NCI-H69 (cell line): ENCODE measurements at regions not wholly inside any gene's neighbourhood (a gene's known extent, or its start where the extent isn't known, plus 50 kb on each side); places are given as distances from the start of the nearest gene placed in this dataset.
A peak's percentile ranks its signal among the peaks of the same experiment; 100 is the strongest.

ENCODE experiments used
- DNase-seq: peaks from one replicate; lab custom pipeline; 2025; lab: John Stamatoyannopoulos, UW

DNA sequence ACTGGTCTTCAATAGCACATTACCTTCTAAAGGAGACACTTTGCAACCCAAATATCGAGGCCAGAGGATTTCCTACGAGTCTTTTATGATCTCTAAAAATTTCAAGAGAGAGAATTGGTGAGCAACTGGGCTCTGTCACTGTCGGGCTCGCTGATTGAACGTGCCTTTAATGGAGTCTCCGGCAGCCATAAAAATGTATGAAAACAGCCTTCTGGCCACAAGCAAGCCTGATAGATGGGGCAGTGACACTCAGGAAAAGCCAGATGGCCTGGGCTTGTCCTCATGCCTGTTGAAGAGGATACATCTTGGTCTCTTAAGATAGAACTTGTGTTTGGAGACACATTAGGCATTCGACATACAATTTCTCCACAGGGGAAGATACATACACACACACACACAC is 419.5 kb upstream of the PROK2 start:
- no peak for DNase-seq

DNA sequence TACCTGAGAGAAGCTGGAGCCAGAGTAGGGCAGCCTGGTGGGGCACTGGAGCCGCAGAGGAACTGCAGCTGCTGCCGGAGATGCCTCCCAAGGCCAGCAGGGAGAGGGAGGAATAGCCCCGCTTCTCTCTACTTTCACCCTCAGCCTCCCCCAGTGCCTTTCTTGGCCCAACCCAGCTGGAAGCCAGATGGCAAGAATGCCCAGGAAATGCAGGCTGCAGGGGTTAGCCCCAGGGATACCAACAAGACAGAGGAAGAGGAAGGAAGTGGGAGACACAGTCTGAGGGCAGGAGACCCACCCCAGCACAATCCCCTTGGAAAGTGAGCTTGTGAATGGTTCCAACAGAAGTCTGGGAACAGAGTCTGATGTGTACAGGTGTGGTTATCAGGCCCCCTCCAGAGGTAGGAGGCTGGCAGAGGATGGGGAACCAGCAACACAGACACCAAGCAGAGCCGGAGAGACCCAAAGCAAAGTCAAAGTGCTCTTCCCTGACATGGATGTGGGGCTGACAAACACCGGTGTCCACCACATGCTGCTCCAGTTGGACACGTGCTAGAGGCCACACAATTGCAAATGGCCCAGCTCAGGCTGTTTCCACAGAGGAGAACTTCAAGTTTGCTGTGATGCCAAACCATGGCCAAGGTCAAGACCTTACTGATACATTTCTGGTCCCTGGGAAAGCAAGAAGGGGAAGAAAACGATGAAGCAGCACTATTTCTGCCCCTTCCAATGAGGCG is 418.8 kb upstream of the PROK2 start:
- peak; percentile 31 for DNase-seq

DNA sequence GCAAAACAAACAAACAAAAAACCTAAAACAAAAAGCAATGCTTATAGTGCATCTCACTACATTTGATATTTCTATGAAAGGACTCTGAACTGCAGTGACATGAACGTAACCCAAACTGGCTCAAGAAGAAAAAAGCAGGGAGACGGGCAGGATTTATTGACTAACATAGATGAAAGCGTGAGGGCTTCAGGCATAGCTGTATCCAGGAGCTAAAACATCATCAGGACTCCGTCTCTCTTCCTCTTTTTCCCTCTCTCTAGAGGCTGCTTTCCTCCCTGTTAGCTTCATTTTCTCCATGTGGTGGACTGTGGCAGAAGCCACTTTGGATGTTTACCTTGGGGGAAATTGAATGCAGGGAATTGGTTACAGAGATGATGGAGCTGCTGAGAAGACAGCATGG is 418.2 kb upstream of the PROK2 start:
- DNase-seq = no peak

DNA sequence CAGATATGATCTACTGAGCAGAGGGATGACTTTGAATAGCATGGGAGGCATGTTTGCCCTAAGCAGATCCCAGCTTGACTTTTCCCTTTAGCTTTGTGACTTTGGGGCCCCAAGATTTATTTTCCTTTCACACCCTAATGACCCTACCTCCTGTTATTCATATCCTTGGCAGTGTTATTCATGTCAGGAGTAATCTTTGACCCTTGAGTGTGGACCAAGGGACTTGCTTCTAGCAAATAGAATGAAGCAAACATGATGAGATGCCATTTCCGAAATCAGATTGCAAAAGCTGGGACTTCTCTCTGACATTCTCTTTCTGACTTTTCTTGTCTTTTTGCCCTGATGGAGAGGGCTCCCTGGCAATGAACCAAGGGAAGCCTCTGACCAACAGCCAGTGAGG is 415.4 kb upstream of the PROK2 start:
- no peak for DNase-seq

DNA sequence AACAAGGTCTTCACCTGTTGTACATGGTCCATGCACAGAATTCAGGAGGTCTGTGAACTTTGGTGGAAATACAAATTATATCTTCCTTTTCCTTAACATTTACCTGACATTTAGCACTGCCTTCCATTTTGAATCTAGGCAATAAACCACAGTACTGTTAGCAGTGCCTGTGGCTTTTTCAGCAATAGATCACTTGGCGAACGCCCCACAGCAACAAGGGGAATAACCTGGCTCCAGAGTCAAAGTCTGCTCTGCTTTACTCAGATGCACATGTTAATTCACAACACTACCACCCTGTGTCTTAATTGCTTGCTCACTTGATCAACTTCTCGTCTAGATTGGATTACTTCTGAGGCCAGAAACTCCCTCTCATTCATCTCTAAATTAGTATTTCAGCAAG is 414.6 kb upstream of the PROK2 start:
- DNase-seq = no peak

DNA sequence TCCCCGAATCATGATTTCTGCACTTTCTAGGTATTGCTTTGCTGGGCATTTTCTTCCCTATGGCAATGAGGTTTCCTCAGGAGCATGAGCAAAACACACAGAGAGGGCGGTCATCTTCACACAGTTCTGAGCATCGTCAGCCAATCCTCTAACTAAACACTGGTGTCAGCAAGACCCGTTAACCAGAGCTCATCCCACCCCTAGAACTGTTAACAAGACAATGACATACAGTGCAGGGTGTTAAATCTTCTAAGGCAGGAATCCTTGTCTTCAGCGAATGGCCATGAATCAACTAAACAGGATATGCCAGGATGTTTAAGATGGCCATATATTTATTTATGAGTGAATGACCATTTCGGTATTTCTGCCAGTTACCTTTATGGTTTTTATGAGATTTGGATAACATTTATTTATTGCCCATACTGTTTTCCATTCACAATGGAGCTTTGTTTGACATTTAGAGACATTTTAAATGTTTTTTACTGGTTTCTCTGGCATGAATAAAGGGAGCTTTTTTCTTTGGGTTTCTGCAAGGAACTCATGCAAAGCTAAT is 411.5 kb upstream of the PROK2 start:
- no peak for DNase-seq

DNA sequence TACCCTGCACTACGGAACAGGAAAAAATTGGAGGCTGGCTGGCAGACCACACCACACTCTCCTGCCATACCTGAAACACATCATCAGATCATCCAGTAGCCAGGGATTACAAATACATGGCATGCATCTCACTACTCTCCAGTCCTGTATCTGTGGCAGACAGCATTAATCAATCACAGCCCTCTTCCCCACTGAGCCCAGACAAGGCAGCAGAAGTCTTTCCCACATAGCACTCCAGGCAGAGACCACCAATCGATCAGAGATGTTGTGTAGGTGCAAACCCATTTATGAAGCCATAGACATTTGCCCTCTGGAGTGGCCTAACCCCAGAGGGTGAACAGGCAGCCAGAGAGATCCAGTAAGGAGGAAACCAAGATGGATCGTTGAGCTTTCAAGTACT is 410.9 kb upstream of the PROK2 start:
- no peak for DNase-seq

DNA sequence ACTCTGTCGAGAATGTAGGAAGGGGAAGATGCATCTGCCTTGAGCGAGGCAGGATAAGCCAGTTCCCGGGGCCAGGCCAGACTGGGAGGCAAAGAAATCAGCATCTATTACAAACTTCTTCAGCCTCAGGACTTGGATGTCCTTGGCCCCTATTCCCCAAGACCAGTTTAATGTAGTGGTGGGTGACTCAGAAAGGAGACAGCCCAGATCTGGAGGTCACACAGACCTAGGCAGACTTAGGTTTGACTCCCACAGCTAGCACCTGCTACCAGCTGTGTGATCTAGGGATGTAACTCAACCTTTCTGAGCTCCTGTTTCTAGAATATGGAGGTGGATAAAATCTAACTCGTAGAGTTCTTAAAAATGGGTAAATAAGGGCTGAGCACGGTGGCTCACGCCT is 409.5 kb upstream of the PROK2 start:
- no peak for DNase-seq

DNA sequence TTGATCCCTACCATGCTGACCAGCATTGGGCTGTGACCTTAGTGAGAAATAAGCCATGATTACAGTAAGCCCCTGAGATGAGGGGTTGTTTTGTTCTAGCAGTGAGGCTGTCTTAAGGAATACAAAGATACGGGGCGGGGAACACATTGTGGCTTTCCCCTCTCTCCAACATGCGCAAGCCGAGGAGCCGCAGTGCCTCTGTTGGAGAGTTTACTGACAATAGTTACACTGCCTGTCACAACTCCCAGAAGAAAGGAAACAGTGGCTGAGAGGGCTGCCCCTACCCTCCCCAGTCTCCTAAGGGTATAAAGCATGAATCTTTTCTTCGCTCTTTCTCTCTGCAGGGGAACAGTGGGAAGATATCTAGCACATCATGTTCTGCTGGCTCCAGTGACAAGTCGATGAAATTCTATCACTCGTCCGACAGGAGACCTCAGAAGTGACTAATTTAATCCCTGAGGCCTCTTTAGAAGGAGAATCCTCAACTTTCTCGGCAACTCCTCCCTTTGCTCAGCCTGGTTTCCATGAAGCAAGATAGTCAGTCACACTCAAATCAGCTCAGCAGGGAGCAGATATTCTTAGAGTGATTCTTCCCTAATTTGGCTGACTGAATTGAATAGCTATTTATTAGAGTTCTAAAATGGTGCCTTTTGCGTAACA is 409.0 kb upstream of the PROK2 start:
- no peak for DNase-seq

DNA sequence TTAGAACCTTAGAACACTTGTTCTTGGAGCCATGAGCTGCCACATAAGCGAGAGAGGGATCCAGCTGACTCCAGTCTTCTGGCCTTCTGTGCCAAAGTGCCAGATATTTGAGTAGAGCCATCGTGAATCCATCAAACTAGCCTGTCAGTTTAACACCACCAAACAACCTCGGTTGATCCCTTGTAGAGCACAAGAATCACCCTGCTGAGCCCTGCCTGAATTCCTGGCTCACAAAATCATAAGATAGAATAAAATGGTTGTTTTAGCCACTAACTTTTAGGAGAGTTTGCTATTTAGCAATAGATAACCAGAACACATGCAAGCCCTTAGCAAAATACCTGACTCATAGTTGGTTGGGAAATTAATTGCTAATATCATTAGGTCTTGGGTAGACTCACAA is 407.6 kb upstream of the PROK2 start:
- DNase-seq = no peak

DNA sequence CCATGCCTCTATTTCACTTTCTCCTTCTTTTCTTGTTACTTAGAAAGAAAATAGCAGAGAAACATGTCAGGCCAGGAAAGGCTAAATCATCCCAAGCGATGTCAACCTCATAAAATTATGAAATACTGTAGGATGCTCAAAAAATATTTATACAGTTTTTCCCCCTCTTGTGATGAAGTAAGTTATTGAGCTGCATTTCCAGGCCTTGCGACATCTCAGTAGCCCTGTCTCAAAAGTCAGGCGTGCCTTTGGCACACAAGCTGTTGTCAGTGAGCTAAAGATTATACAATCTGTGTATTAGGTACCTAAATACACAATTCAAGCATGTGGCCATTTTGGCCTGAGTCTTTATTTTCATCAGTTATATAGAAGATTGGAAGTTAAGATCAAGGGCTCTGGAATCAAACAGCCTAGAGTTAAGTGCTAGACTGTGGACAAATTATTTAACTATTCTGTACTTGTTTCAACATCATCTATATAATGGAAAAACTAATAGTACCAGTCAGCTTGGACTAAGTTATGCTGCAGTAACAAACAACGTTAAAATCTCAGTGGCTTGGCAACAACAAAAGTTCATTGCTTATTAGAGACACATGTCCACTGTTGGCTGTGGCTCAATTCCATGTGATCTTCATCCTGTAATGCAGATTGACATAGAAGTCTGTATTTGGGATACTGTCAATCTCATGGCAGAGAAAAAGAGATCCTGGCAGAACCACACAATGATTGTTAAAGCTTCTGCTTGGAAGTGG is 406.4 kb upstream of the PROK2 start:
- DNase-seq = no peak

DNA sequence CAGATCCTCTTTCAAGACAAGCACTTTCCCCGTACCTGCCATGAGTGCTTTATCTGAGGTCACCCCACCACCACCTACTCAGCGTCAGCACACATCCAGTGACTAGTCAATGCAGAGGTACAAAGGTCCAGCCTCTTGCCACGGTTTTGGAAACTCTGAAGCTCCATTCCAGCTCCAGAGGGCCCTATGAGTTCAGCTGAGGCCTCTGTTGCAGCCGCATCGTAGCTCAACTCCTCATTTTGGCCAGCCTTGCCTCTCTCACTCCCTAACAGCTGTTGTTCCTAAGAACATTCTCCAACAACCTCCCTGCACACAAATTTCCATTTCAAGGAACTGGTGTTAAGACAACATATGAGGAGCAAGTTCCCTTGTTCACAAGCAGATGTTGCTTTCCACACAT is 405.1 kb upstream of the PROK2 start:
- no peak for DNase-seq

DNA sequence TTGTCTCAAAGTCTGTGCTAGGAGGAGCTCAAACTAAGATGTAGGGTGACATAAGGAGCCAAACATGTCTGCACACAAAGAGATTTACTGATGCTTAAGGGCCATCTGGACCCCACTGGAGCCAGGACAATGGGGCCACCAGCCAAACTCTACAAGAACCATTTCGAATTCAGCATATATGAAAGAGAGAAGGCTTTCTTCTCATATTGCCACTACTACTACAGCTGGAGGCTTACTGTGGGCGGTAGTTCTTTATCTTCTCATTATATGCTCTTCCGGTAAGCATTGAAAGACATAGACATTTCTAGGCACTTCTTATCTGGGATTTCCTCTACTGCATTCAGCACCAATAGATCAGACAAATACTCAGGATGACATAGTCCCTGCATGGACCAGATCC is 404.4 kb upstream of the PROK2 start:
- peak; percentile 4 for DNase-seq

DNA sequence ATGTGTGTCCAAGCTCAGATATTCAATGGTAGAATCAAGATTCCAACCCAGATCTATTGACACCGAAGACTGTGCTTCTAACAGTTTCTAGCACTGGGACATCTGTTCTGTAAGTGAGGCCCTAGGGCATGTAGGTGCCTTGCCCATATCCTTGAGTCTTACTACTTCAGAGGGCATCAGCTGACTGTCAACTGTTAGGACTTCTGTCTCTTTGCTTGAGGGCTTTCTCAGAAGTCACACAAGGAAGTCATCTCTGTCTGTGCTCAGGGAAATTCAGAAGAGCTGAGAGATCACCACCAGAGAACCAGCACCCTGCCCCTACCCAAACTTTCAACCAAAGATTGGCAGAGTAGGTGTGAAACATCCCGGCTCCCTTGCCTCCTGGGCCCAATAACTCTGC is 403.6 kb upstream of the PROK2 start:
- no peak for DNase-seq

DNA sequence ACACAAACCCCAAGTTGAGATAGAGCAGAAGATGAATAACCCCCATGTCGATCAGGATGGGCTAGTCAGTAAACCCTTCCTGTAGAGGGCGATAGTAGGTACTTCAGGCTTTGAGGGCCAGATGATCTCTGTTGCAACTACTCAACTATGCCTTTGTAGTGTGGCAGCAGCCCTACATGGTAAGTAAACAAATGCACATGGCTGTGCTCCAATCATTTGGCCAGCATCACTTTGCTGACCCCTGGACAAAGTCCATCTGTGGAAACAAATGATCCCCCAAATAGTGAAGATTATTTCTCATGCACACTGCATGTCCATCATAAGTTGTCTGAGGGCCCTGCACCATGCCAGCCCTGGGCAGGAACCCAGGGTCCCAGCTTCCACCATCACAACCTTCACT is 402.2 kb upstream of the PROK2 start:
- DNase-seq = peak; percentile 11

DNA sequence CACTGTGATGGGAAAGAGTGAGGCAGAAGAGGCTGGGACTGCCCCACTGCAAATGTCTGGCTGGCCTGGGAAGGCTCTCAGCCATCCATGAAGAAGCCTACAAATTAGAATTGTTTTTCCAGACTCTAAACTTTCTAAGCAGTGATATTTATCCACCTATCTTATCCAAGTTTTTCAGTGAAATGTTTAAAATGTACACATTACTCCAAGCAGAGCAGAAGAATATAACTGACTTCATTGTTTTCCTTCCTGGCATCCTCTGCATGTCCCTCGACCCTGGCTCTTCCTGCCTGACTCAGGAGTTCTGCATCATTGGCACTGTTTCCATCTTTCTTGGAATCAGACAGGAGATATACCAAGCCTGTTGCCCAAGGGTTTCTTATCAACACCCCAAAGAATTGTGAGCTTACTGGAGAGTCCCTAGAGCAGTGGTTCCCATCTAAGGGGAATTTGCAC is 401.5 kb upstream of the PROK2 start:
- DNase-seq = no peak

DNA sequence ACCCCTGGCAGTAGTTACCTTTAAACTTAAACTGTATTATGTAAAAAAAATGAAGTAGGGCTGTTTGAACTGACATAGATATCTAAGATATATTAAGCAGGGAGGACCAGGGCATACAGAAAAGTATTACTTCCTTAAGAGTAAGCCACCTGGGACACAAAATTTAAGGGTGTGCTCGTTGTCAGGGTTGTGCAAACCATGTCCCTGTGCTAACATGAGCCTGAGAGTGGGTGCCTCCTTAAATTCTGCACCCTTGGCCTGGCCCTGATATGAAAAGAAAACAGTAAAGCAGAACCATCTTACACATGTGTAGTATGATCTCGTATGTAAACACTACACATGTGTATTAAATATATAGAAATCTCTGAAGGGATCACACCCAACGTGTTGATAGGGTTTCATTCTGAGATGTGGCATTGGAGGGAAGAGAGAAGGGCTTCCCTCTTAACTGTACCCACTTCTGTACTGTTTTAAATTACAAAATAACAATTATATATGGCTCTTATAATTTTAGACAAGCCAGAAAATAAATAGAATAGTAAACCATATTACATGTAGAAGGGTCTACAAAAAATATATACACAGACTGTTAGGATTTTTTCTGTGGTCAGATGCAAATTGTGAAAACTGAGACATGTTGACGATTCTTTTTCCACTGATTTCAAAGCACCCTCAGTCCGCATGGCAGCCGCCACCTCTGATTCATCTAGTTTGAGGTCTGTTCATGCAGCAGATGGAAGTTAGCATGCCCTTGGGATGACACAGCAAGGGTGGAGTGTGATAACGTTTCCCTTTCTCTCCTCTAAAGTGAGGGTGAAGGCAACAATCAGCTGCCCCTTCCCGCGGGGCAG is 400.8 kb upstream of the PROK2 start:
- peak; percentile 8 for DNase-seq

DNA sequence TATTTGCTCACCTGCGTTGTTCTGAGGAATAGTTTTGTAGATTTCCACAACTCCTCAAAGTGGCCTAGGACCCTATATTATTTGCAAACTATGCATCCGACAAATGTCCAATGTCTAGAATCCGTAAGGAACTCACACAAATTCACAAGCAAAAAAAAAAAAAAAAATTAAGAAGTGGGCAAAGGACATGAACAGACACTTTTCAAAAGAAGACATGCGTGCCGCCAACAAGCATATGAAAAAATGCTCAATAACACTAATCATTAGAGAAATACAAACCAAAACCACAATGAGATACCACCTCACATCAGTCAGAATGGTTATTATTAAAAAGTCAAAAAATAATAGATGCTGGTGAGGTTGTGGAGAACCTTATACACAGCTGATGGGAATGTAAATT is 398.5 kb upstream of the PROK2 start:
- DNase-seq = no peak

DNA sequence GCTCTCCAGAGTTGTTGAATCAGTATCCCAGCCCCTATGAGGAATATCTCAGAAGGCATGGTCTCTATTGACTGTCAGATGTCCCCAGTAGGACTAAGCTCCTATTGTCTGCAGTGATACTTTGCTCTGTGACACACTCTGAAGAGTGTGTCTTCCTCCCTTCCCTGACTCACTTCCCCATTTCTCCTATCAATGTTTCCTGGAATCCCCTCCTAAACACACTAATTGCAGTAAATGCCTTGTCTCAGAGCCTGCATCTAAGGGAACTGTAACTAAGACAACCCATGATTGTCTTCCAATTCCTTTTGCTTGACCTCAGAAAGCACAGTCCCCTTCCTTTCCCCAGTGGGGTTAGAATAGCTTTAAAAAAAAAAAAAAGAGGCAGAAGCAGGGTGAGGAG is 397.3 kb upstream of the PROK2 start:
- DNase-seq = no peak

DNA sequence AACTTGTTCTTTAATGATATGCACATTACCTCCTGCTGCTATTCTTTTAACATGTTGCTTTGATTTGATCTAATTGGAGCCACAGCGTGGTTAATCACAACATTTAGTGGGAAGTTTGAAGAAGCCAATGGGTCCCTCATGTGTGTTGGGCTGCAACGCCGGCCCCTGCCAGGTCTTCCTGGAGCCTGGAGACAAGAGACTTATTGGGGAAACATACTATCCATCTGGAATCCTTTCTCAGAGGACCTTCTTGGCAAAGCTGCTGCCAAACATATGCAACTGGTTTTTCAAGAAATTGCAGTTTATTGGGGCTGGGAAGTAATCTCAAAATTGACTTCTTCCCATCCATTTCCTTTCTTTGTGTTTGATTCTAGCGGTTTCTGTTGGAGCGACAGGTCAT is 396.3 kb upstream of the PROK2 start:
- no peak for DNase-seq

DNA sequence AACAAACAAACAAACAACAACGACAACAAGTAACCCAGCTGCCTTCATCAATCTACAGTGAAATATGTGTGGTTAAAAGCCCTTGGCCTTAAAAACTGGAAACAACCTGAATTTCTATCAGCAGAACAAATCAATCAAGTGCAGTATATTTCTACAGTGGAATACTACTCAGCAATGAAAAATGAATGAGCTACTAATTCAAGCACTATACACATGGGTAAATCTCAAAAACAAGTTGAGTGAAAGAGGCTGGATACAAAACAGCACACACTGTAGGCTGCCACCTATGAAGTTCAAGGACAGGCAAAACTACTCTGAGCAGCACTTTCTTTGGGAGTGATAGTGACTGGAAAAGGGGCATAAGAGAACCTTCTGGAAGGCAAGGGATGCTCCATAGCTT is 395.5 kb upstream of the PROK2 start:
- no peak for DNase-seq

DNA sequence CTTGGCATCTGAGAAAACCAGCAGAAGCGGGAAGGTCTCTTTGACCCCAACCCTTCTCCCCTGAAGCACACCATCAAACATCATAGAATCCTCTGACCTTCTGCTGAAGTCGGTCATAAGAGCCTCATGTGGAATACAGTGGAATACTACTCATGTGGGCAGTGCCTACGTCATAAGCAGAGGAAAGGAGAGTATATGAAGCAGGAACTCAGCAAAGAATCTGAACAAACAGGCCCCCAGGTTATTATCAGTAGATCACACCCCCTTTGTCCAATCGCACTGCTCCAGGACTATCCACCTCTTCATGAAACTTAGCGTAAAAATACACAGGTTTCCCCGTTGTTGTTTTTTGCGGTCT is 394.1 kb upstream of the PROK2 start:
- no peak for DNase-seq
